GM18867 (cell line): ENCODE measurements at regions not wholly inside any gene's neighbourhood (a gene's known extent, or its start where the extent isn't known, plus 50 kb on each side); places are given as distances from the start of the nearest gene placed in this dataset.

Experiments used
- ATAC-seq: cut with Tn5 transposase; IDR thresholded peaks from one replicate; pipeline ENCODE4 v1.9.1; 2021; ENCODE audit warnings: mild to moderate bottlenecking, moderate library complexity; ENCODE audit not compliant: unreplicated experiment

- no peak for ATAC-seq
Observed at GRCh38 chr6:40645043-40645442, 57.9 kb upstream of the LRFN2 start.

GRCh38 chr6:40642837-40643236, 55.7 kb upstream of the LRFN2 start:
- no peak for ATAC-seq

- ATAC-seq, result no peak
Observed at GRCh38 chr6:40642190-40642589, 55.0 kb upstream of the LRFN2 start.

- ATAC-seq, result no peak
Observed at GRCh38 chr6:40640599-40641227, 53.5 kb upstream of the LRFN2 start.
